ENCODE measurements at regions not wholly inside any gene's neighbourhood (a gene's known extent, or its start where the extent isn't known, plus 50 kb on each side); places are given as distances from the start of the nearest gene placed in this dataset.

DNA sequence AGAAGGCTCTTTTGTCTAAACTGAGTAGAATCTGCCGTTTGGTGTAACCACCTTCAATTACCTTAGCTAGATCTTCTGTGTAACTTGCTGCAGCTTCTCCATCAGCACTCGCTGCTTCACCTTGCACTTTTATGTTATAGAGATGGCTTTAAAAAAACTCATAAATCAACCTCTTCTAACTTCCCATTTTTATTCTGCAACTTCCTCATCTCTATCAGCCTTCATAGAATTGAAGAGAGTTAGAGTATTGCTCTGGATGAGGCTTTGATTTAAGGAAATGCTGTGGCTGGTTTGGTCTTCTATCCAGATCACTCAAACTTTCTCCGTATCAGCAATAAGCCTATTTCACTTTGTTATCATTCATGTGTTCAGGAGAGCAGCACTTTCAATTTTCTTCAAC is 1131.9 kb upstream of the CELF2 start:
- H3K27me3 ChIP-seq (ENCODE audit: control insufficient read depth in 2 of 2, insufficient read depth in 1 of 2, low read length in 1 of 2): no peaks in the 10 kb centered on the region
- no peaks in the 10 kb centered on the region for H3K36me3 ChIP-seq (ENCODE audit: control insufficient read depth in 2 of 2, insufficient read depth in 2 of 2, low read length in 1 of 2)
- H3K4me1 ChIP-seq (ENCODE audit: control insufficient read depth in 2 of 2, insufficient read depth in 2 of 2, low read length in 2 of 2): no peaks in the 10 kb centered on the region
- DNase-seq (ENCODE audit: low read depth in 6 of 9, low spot score in 9 of 9): no peak
- H3K9me3 ChIP-seq (ENCODE audit: control insufficient read depth in 2 of 2, insufficient read depth in 1 of 2, low read length in 1 of 2): no peaks in the 10 kb centered on the region
- WGBS: 8% methylated on average over 3 of the region's 3 CpGs
- H3K4me3 ChIP-seq (ENCODE audit: low read length in 2 of 2): no peak overlapping the region
- H3K27ac ChIP-seq (ENCODE audit: low read depth in 1 of 2, low read length in 1 of 2): no peak overlapping the region

DNA sequence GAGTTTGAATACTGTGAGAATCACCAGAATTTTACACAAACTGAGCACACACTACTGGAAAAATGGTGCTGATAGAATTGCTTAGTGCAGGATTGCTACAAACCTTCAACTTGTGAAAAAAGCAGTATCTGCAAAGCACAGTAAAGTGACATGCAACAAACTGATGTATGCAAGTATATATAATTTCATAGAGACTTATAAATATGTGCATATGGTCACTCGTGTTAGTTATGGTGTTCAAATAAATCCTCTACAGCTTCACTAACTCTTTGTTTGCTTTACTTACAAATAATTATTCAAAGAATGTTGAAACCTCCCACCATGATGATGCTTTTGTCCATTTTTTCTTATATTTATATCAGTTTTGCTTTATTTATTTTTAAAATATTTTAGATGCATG is 1130.9 kb upstream of the CELF2 start:
- Histone ChIP-seq H3K27me3 (ENCODE audit: control insufficient read depth in 2 of 2, insufficient read depth in 1 of 2, low read length in 1 of 2) (no peaks in the 10 kb centered on the region), H3K27ac (ENCODE audit: low read depth in 1 of 2, low read length in 1 of 2) (no peak overlapping the region), H3K4me3 (ENCODE audit: low read length in 2 of 2) (no peak overlapping the region), H3K36me3 (ENCODE audit: control insufficient read depth in 2 of 2, insufficient read depth in 2 of 2, low read length in 1 of 2) (no peaks in the 10 kb centered on the region), H3K9me3 (ENCODE audit: control insufficient read depth in 2 of 2, insufficient read depth in 1 of 2, low read length in 1 of 2) (no peaks in the 10 kb centered on the region), H3K4me1 (ENCODE audit: control insufficient read depth in 2 of 2, insufficient read depth in 2 of 2, low read length in 2 of 2) (no peaks in the 10 kb centered on the region)
- WGBS: 95% methylated on average over 1 of the region's 1 CpG
- DNase-seq (ENCODE audit: low read depth in 6 of 9, low spot score in 9 of 9): no peak

DNA sequence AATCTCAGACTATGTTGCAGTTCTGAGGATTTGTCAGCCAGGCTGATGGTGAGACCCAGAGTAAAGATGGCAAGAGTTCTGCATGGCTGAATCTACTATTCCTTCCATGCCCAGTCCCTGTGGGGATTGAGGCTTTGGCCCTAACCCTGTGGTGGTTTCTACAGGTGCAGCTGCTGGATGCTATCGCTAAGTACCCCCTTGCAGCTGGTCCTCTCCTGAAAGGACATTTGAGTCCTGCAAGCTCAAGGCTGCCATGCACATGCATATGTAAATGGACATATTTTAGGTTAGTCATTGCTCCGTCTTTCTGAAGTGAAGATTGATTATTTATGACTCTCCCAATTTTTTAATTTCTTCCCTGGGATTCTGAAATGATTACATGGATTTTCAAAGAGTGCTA is 1122.2 kb upstream of the CELF2 start:
- peaks cover 0 to 4% of the 10 kb centered on the region in 2 donors for H3K9me3 ChIP-seq (ENCODE audit: control insufficient read depth in 2 of 2, insufficient read depth in 1 of 2, low read length in 1 of 2)
- H3K4me3 ChIP-seq (ENCODE audit: low read length in 2 of 2): no peak overlapping the region
- H3K27me3 ChIP-seq (ENCODE audit: control insufficient read depth in 2 of 2, insufficient read depth in 1 of 2, low read length in 1 of 2): no peaks in the 10 kb centered on the region
- DNase-seq (ENCODE audit: low read depth in 6 of 9, low spot score in 9 of 9): no peak
- WGBS: 96% methylated on average over 2 of the region's 2 CpGs
- no peaks in the 10 kb centered on the region for H3K4me1 ChIP-seq (ENCODE audit: control insufficient read depth in 2 of 2, insufficient read depth in 2 of 2, low read length in 2 of 2)
- H3K36me3 ChIP-seq (ENCODE audit: control insufficient read depth in 2 of 2, insufficient read depth in 2 of 2, low read length in 1 of 2): no peaks in the 10 kb centered on the region
- no peak overlapping the region for H3K27ac ChIP-seq (ENCODE audit: low read depth in 1 of 2, low read length in 1 of 2)

DNA sequence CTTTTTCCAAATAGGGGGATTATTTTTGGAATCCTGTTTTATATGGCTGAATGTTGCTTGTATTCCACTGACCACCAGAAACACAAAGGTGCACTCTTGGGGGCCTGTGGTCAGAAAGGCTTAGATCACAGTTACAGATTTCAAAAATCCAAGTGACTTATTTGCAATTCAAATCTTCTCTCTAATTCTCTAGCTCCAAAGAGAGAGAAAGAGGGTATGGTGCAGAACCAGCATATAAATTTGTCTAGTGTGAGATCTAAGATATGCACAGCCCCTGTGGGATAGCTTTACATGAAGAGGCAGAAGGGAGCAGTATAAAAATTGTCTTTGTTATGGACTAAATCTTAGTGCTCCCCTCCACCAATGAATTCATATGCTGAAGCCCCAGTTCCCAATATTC is 1121.7 kb upstream of the CELF2 start:
- DNase-seq (ENCODE audit: low read depth in 6 of 9, low spot score in 9 of 9): no peak
- Histone ChIP-seq H3K36me3 (ENCODE audit: control insufficient read depth in 2 of 2, insufficient read depth in 2 of 2, low read length in 1 of 2) (no peaks in the 10 kb centered on the region), H3K27ac (ENCODE audit: low read depth in 1 of 2, low read length in 1 of 2) (no peak overlapping the region), H3K4me1 (ENCODE audit: control insufficient read depth in 2 of 2, insufficient read depth in 2 of 2, low read length in 2 of 2) (no peaks in the 10 kb centered on the region), H3K27me3 (ENCODE audit: control insufficient read depth in 2 of 2, insufficient read depth in 1 of 2, low read length in 1 of 2) (no peaks in the 10 kb centered on the region), H3K4me3 (ENCODE audit: low read length in 2 of 2) (no peak overlapping the region), H3K9me3 (ENCODE audit: control insufficient read depth in 2 of 2, insufficient read depth in 1 of 2, low read length in 1 of 2) (peaks cover 0 to 4% of the 10 kb centered on the region in 2 donors)

DNA sequence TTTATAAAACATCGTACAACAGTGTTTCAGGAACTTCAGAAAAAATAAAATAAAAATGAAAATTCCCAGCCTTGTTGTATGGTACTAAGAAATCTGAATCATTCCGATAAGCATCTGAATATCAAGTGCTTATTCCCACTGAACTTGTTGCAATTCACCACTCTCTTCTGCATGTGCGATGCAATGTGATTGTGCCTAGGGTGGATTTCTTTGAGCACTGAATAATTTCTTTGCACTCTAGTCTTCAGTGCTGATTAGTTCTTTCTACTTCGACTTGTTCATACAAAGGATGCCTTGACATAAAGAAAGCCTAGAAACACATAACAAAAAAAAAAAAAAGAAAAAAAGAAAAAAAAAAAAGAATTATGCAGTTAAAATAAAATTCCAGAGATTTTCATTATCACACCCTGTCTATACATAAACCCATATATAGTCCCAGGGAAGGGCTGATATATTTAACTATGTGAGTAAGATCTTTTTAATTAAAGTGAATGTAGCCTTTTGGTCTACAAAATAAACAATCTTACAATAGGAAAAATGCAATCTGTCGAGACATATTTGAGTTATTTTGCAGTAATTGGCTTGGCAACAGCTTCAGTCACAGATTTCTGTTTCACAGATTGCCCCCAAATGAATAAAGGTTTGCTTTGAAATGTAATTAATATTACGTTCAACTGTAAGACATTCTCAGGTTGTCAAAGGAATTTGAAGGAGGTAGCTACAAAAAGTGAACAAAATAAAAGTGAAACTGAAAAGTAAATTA is 1118.9 kb upstream of the CELF2 start:
- Histone ChIP-seq H3K27me3 (ENCODE audit: control insufficient read depth in 2 of 2, insufficient read depth in 1 of 2, low read length in 1 of 2) (no peaks in the 10 kb centered on the region), H3K4me1 (ENCODE audit: control insufficient read depth in 2 of 2, insufficient read depth in 2 of 2, low read length in 2 of 2) (no peaks in the 10 kb centered on the region), H3K4me3 (ENCODE audit: low read length in 2 of 2) (no peak overlapping the region), H3K36me3 (ENCODE audit: control insufficient read depth in 2 of 2, insufficient read depth in 2 of 2, low read length in 1 of 2) (no peaks in the 10 kb centered on the region), H3K27ac (ENCODE audit: low read depth in 1 of 2, low read length in 1 of 2) (no peak overlapping the region), H3K9me3 (ENCODE audit: control insufficient read depth in 2 of 2, insufficient read depth in 1 of 2, low read length in 1 of 2) (peaks cover 0 to 4% of the 10 kb centered on the region in 2 donors)
- 88% methylated on average over 6 of the region's 6 CpGs for WGBS
- DNase-seq (ENCODE audit: low read depth in 6 of 9, low spot score in 9 of 9): no peak

DNA sequence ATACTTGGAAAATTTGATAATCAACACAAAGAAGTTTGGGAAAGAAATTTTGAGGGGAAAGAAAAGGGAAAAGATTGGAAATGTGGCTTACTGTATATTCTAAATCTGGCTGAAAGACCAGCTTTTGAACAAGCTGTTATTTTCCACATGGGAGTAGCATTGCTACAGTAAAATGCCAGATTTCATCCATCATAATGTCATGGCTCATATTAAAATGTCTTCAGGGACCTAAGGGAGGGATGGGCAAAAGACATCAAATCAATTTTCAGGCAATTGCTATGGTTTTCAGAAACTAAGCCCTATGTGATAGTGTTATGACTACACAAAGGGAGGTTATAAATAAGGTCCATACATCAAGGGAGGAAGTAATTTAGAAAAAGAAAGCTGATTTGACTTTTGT is 1116.9 kb upstream of the CELF2 start:
- Histone ChIP-seq H3K4me1 (ENCODE audit: control insufficient read depth in 2 of 2, insufficient read depth in 2 of 2, low read length in 2 of 2) (no peaks in the 10 kb centered on the region), H3K9me3 (ENCODE audit: control insufficient read depth in 2 of 2, insufficient read depth in 1 of 2, low read length in 1 of 2) (peaks cover 0 to 4% of the 10 kb centered on the region in 2 donors), H3K27me3 (ENCODE audit: control insufficient read depth in 2 of 2, insufficient read depth in 1 of 2, low read length in 1 of 2) (no peaks in the 10 kb centered on the region), H3K4me3 (ENCODE audit: low read length in 2 of 2) (no peak overlapping the region), H3K36me3 (ENCODE audit: control insufficient read depth in 2 of 2, insufficient read depth in 2 of 2, low read length in 1 of 2) (no peaks in the 10 kb centered on the region), H3K27ac (ENCODE audit: low read depth in 1 of 2, low read length in 1 of 2) (no peak overlapping the region)
- no peak for DNase-seq (ENCODE audit: low read depth in 6 of 9, low spot score in 9 of 9)

DNA sequence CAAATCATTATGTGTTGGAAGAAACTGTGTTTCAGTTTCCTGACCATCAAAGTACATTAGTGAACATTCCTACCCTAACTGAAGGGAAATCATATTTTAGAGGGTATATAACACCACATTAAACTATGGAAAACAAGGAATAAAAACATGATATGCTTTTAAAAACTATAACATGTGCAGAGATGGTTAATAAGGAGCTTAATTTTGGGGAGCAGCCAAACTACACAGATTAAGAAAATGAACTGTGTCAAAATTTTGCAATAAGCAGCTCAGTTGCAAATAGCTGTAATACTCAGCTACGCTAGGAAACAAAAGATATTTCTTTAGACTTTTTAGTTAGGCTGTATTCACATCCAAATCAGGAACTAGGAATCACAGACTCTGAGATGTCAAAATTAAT is 1115.7 kb upstream of the CELF2 start:
- WGBS: 45% methylated on average over 1 of the region's 1 CpG

DNA sequence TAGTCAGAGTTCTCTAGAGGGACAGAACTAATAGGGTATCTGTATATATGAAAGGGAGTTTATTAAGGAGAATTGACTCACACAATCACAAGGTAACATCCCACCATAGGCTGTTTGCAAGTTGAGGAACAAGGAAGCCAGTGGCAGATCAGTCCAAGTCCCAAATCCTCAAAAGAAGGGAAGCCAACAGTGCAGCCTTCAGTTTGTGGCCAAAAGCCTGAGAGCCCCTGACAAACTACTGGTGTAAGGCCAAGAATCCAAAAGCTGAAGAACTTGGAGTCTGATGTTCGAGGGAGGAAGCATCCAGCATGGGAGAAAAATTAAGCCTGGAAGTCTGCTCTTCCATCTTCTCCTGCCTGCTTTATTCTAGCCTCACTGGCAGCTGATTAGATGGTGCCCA is 1107.2 kb upstream of the CELF2 start:
- no peak overlapping the region for H3K27ac ChIP-seq (ENCODE audit: low read depth in 1 of 2, low read length in 1 of 2)
- no peaks in the 10 kb centered on the region for H3K36me3 ChIP-seq (ENCODE audit: control insufficient read depth in 2 of 2, insufficient read depth in 2 of 2, low read length in 1 of 2)
- no peak overlapping the region for H3K4me3 ChIP-seq (ENCODE audit: low read length in 2 of 2)
- H3K27me3 ChIP-seq (ENCODE audit: control insufficient read depth in 2 of 2, insufficient read depth in 1 of 2, low read length in 1 of 2): no peaks in the 10 kb centered on the region
- H3K9me3 ChIP-seq (ENCODE audit: control insufficient read depth in 2 of 2, insufficient read depth in 1 of 2, low read length in 1 of 2): peaks cover 0 to 7% of the 10 kb centered on the region in 2 donors
- WGBS: 78% methylated on average over 1 of the region's 1 CpG
- DNase-seq (ENCODE audit: low read depth in 6 of 9, low spot score in 9 of 9): no peak
- no peaks in the 10 kb centered on the region for H3K4me1 ChIP-seq (ENCODE audit: control insufficient read depth in 2 of 2, insufficient read depth in 2 of 2, low read length in 2 of 2)

More for the DNA sequence above, 1115.7 kb upstream of the CELF2 start:
- Histone ChIP-seq H3K27me3 (ENCODE audit: control insufficient read depth in 2 of 2, insufficient read depth in 1 of 2, low read length in 1 of 2) (no peaks in the 10 kb centered on the region), H3K4me3 (ENCODE audit: low read length in 2 of 2) (no peak overlapping the region), H3K9me3 (ENCODE audit: control insufficient read depth in 2 of 2, insufficient read depth in 1 of 2, low read length in 1 of 2) (peaks cover 0 to 4% of the 10 kb centered on the region in 2 donors), H3K36me3 (ENCODE audit: control insufficient read depth in 2 of 2, insufficient read depth in 2 of 2, low read length in 1 of 2) (no peaks in the 10 kb centered on the region), H3K27ac (ENCODE audit: low read depth in 1 of 2, low read length in 1 of 2) (no peak overlapping the region), H3K4me1 (ENCODE audit: control insufficient read depth in 2 of 2, insufficient read depth in 2 of 2, low read length in 2 of 2) (no peaks in the 10 kb centered on the region)
- no peak for DNase-seq (ENCODE audit: low read depth in 6 of 9, low spot score in 9 of 9)

DNA sequence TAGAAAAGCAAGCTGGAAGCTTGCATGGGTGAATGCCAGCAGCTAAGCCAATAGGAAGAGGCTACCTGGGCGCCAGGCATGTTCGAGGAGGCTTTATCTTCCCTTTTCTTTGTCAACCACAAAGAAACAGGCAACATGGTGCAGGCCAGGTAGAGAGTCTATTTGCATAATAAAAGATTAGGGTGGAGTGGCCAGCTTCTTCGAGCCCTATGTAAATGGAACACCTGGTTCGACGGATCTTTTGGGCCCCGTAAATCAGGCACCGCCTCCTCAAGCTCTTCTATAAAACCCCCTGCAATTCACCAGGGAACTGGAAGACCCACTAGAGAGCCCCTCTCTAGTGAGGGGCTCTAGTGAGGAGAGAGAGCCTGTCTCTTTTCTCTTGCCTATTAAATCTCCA is 1106.2 kb upstream of the CELF2 start:
- Histone ChIP-seq H3K27me3 (ENCODE audit: control insufficient read depth in 2 of 2, insufficient read depth in 1 of 2, low read length in 1 of 2) (no peaks in the 10 kb centered on the region), H3K27ac (ENCODE audit: low read depth in 1 of 2, low read length in 1 of 2) (no peak overlapping the region), H3K4me3 (ENCODE audit: low read length in 2 of 2) (no peak overlapping the region), H3K36me3 (ENCODE audit: control insufficient read depth in 2 of 2, insufficient read depth in 2 of 2, low read length in 1 of 2) (no peaks in the 10 kb centered on the region), H3K4me1 (ENCODE audit: control insufficient read depth in 2 of 2, insufficient read depth in 2 of 2, low read length in 2 of 2) (no peaks in the 10 kb centered on the region), H3K9me3 (ENCODE audit: control insufficient read depth in 2 of 2, insufficient read depth in 1 of 2, low read length in 1 of 2) (peaks cover 0 to 7% of the 10 kb centered on the region in 2 donors)
- WGBS: 94% methylated on average over 7 of the region's 7 CpGs
- DNase-seq (ENCODE audit: low read depth in 6 of 9, low spot score in 9 of 9): no peak
